D721Med (cell line): ENCODE measurements at regions not wholly inside any gene's neighbourhood (a gene's known extent, or its start where the extent isn't known, plus 50 kb on each side); places are given as distances from the start of the nearest gene placed in this dataset.

Experiments used
- DNase-seq: peaks from one replicate; pipeline ENCODE4 v3.0.0; 2011; ENCODE audit warnings: low spot score; ENCODE audit not compliant: insufficient read length
- FAIRE-seq: peaks from 2 replicates; lab custom pipeline; 2011; peaks lifted over from hg19 to GRCh38; lab: Jason Lieb, UNC
- TF ChIP-seq, protein P1 (sequence below): IDR thresholded peaks from 2 replicates; pipeline ENCODE4 v1.5.1; 2012; ENCODE audit warnings: mild to moderate bottlenecking, control low read depth; ENCODE audit not compliant: insufficient read depth; ENCODE audit errors: missing control alignments

DNA sequence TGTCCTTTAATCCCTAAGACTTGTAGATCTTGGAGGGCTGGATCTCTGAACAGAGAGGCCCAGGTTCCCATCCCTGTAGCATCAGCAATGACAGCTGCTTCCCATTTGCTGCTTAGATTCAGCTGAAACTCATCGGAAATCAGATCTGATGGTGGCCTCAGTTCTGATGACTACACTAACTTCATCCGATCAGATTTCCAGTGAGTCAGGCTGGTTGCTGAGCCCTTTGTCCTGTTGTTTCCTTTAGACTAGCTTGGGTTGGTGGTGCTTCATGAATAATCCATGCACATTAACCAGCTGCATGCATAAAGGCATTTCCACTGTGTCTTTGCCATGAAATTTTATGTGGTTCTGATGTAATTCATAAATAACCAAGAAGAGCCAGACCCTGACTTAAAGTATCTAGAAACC, 195.2 kb upstream of the TUT7 start:
- DNase-seq (no peak), FAIRE-seq (no peak)
- TF ChIP-seq, protein P1, sequence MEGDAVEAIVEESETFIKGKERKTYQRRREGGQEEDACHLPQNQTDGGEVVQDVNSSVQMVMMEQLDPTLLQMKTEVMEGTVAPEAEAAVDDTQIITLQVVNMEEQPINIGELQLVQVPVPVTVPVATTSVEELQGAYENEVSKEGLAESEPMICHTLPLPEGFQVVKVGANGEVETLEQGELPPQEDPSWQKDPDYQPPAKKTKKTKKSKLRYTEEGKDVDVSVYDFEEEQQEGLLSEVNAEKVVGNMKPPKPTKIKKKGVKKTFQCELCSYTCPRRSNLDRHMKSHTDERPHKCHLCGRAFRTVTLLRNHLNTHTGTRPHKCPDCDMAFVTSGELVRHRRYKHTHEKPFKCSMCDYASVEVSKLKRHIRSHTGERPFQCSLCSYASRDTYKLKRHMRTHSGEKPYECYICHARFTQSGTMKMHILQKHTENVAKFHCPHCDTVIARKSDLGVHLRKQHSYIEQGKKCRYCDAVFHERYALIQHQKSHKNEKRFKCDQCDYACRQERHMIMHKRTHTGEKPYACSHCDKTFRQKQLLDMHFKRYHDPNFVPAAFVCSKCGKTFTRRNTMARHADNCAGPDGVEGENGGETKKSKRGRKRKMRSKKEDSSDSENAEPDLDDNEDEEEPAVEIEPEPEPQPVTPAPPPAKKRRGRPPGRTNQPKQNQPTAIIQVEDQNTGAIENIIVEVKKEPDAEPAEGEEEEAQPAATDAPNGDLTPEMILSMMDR: no peak

DNA sequence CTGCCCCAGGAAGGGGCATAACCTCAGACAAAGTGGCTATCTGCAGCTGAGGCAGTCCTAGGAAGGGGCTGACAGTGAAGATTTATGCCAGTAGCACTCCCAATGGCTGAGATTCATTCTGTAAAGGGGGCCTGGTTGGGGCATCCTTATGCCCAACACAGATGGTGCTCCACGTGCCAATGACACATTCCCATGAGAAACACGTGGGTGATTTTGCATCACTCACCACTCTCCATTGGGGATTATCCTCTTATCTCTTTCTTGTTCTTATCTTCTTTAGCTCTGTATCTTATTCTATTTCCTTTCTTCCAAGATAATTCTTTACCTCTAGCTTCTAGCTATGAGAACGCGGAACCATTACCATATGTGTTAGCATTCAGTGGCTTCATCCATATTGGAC, 194.0 kb upstream of the TUT7 start:
- TF ChIP-seq, protein P1: no peak
- no peak for FAIRE-seq
- DNase-seq: no peak

DNA sequence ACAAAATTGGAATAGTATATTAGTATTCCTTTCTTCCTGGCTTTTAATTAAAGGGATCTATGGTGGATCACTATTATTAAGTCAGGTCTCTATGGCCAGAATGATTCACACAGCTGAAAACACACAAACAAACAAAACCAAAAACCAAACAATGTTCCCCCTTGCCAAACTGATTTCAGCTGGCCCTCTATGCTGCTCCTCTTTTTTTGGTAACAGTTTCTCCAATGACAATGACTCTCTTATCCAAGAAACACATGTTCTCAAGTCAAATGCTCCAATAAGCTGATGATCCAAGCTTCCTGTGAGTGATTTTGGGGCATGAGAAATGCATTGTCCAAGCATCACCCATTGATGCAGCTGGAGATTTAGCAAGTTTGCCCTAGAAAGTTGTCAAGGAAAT, 193.4 kb upstream of the TUT7 start:
- FAIRE-seq: no peak
- TF ChIP-seq, protein P1: no peak
- DNase-seq: no peak

DNA sequence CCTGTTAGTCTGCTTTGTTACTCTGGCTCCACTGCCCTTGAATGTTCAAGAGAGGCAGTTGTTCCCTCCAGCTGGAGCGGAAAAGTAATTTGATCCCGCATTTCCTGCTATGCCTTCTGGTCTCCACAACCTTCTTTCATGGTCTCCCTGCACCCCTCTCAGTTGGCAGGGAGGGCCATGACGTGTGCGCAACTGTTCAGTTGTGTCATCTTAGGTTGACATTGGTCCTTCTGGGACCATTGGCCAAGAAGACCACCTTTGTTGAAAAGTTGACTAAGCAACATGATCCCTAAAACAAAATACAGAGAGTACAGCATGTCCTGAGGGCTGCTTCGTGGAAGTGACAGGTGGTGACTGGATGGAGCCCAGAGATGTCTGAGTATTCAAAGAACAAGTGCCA, 192.5 kb upstream of the TUT7 start:
- DNase-seq: no peak
- FAIRE-seq: no peak

DNA sequence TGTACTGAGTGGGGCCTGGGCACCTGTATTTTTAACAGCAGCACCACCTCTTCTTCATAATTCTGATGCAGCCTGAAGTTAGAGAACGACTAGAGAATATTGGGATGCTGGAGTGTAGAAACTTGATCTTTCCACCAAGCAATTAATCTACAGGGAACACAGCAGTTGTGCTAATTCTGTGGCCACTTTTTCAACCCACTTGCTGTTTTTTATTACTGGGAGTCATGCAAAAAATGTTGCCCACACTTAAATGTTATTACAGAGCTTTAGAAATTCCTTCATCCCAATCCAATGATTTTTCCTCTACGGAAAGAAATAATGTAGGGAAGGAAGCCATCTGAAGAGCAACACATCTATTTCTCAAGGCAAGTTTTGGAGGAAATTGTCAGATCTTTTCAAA, 190.9 kb upstream of the TUT7 start:
- no peak for DNase-seq
- TF ChIP-seq, protein P1: no peak
- no peak for FAIRE-seq

More for the DNA sequence above, 192.5 kb upstream of the TUT7 start:
- TF ChIP-seq, protein P1: no peak

DNA sequence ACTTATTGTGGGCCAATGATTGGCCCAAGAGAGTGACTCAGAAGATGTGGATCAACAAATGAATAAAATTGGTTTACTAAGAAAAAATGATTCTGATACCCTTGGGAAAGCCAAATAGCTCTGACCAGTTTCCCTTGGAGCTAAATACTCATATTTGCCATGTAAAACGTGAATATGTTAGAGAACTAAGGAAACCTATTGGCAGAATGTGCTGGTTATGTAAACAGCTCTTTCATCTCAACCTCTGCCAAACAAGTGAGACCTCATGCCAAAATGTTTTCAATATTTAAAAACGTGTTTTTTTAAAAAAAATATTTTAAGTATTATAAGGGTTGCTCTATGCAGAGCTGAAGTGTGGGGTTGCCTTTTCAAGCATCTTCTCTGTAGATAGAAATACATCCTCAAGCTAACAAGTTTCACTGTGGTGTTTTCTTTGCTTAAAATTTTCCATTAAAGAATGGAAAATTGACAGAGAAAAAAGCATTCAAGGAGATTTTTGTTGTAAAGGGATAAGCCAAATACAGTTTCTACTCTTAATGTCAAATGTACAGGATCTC, 186.9 kb upstream of the TUT7 start:
- FAIRE-seq: no peak
- TF ChIP-seq, protein P1: no peak
- no peak for DNase-seq

DNA sequence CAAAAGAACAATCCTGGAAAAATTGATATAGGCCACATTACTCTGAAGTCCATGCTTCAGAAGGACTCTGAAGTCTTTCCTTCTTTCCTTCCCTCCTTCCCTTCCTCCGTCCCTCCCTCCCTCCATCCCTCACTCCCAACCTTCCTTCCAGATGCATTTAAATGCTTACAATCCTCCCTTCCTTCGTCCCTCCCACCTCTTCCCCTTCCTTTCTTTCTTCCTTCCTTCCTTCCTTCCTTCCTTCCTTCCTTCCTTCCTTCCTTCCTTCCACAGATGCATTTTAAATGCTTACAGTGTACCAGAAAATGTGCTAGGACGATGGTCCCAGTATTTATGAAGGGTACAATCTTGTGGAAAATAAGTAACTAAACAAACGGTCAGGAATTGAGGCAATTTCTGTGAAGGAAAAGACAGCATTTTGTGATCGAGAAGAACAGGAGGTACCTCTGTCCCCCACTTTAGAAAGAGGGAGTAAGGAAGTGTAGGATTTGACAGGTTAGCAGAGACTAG, 181.3 kb upstream of the TUT7 start:
- TF ChIP-seq, protein P1: no peak

More for the DNA sequence above, 181.3 kb upstream of the TUT7 start:
- FAIRE-seq (no peak), DNase-seq (no peak)
